GM12878 (cell line): ENCODE measurements at regions not wholly inside any gene's neighbourhood (a gene's known extent, or its start where the extent isn't known, plus 50 kb on each side); places are given as distances from the start of the nearest gene placed in this dataset.

Experiments
- ATAC-seq: fragments of 200-7000 bp; cut with Tn5 transposase; 3 replicates; pipeline ENCODE4 v1.9.1; 2020; ENCODE audit warnings: mild to moderate bottlenecking, moderate library complexity
- BruUV-seq: library from RNA; stranded (reverse); fragments of 400-500 nt; replicated peaks from 2 replicates; lab custom pipeline; 2021; lab: Mats Ljungman, UMichigan
- CTCF ChIA-PET: fragments of 300-600 bp; sonication (Branson Sonifier 250); formaldehyde crosslinking; extraction: SDS; loops from one replicate; lab custom pipeline; 2021; ENCODE audit warnings: inconsistent platforms; lab: Yijun Ruan, JAX
- POLR2A ChIA-PET: fragments of 350-600 bp; formaldehyde crosslinking; extraction: SDS; loops from one replicate; lab custom pipeline; 2021; ENCODE audit warnings: inconsistent platforms; lab: Charles Lee
- RAD21 ChIA-PET: fragments of 300-600 bp; sonication (Branson Sonifier 250); formaldehyde crosslinking; loops from one replicate; lab custom pipeline; 2023; ENCODE audit warnings: antibody characterized with exemption; ENCODE audit not compliant: unreplicated experiment; lab: Charles Lee
- SMC1A ChIA-PET: fragments of 300-600 bp; sonication (Branson Sonifier 250); formaldehyde crosslinking; loops from one replicate; lab custom pipeline; 2023; ENCODE audit not compliant: unreplicated experiment, uncharacterized antibody; lab: Charles Lee
- DNase-seq: peaks from one replicate; pipeline ENCODE4 v3.0.0-alpha.2; 2011; ENCODE audit warnings: low read depth, low spot score
- FAIRE-seq: peaks from 3 replicates; lab custom pipeline; 2011; peaks lifted over from hg19 to GRCh38; lab: Jason Lieb, UNC
- H2AFZ ChIP-seq: 2 replicates; pipeline ENCODE4 v1.6.0; 2011; ENCODE audit warnings: low read depth, low read length, control low read depth; ENCODE audit not compliant: control insufficient read depth
- H3K27ac ChIP-seq: 2 replicates; pipeline ENCODE4 v1.5.1; 2011; ENCODE audit warnings: control low read depth; ENCODE audit not compliant: control insufficient read depth, insufficient read depth
- H3K27me3 ChIP-seq, 2 experiments: replicated peaks in 1 of 2; 2 replicates each; pipeline versions ENCODE4 v1.6.0 to v1.6.1; 2011; ENCODE audit warnings: low read length in 1 of 2; ENCODE audit not compliant: control insufficient read depth in 2 of 2, insufficient read depth in 2 of 2
- H3K36me3 ChIP-seq, 2 experiments: 2 replicates each; pipeline ENCODE4 v1.5.1; 2011; ENCODE audit warnings: low read length in 1 of 2; ENCODE audit not compliant: control insufficient read depth in 2 of 2, insufficient read depth in 2 of 2
- H3K4me1 ChIP-seq: 2 replicates; pipeline ENCODE4 v1.6.1; 2011; ENCODE audit warnings: mild to moderate bottlenecking, low read length, moderate library complexity, mixed read lengths; ENCODE audit not compliant: control insufficient read depth, insufficient read depth
- H3K4me2 ChIP-seq: 2 replicates; pipeline ENCODE4 v1.6.0; 2011; ENCODE audit warnings: control low read depth; ENCODE audit not compliant: control insufficient read depth, insufficient read depth
- H3K4me3 ChIP-seq: fragments of 200-600 bp; sonication (generic); 2 replicates; pipeline ENCODE4 v1.5.1; 2016
- H3K79me2 ChIP-seq: 2 replicates; pipeline ENCODE4 v1.6.0; 2011; ENCODE audit warnings: low read length; ENCODE audit not compliant: control insufficient read depth, insufficient read depth
- H3K9ac ChIP-seq: 2 replicates; pipeline ENCODE4 v1.8.0; 2011; ENCODE audit warnings: low read length, control low read depth, mixed read lengths; ENCODE audit not compliant: control insufficient read depth, insufficient read depth
- H3K9me3 ChIP-seq: replicated peaks from 3 replicates; pipeline ENCODE4 v1.5.1; 2011; ENCODE audit warnings: mild to moderate bottlenecking, low read length; ENCODE audit not compliant: control insufficient read depth, insufficient read depth
- H4K20me1 ChIP-seq: 2 replicates; pipeline ENCODE4 v1.6.0; 2011; ENCODE audit not compliant: control insufficient read depth, insufficient read depth
- ASH2L ChIP-seq: fragments of 300-600, 200-600 bp; sonication (generic); IDR thresholded peaks from 2 replicates; pipeline ENCODE4 v1.6.1; 2017; ENCODE audit warnings: low read depth, mild to moderate bottlenecking, borderline replicate concordance
- BHLHE40 ChIP-seq, 2 experiments: fragments of 450-650 bp in 1 of 2; IDR thresholded peaks; 2 replicates each; pipeline ENCODE4 v1.6.1; 2011 to 2017; ENCODE audit warnings: low read depth in 2 of 2, borderline replicate concordance in 1 of 2, improper control_type of control experiment in 1 of 2, low read length in 1 of 2, mild to moderate bottlenecking in 1 of 2
- CBFB ChIP-seq: IDR thresholded peaks from 2 replicates; pipeline ENCODE4 v1.6.1; 2016; ENCODE audit warnings: antibody characterized with exemption, low read depth
- CHD1 ChIP-seq: IDR thresholded peaks from 2 replicates; pipeline ENCODE4 v1.6.1; 2012; ENCODE audit warnings: low read depth, low read length, improper control_type of control experiment
- EED ChIP-seq: sonication (generic); IDR thresholded peaks from 2 replicates; pipeline ENCODE4 v1.6.1; 2016; ENCODE audit warnings: antibody characterized with exemption, low read depth
- GATAD2B ChIP-seq: fragments of 450-650 bp; conservative IDR thresholded peaks from 2 replicates; pipeline ENCODE4 v1.6.1; 2017; ENCODE audit warnings: low read depth, mild to moderate bottlenecking, moderate library complexity
- JUND ChIP-seq: IDR thresholded peaks from 2 replicates; pipeline ENCODE4 v1.6.1; 2012; ENCODE audit warnings: low read depth, mild to moderate bottlenecking, low read length, improper control_type of control experiment, moderate library complexity
- MEF2A ChIP-seq: IDR thresholded peaks from 2 replicates; pipeline ENCODE4 v1.6.1; 2011; ENCODE audit warnings: low read depth, mild to moderate bottlenecking, low read length, moderate library complexity; ENCODE audit not compliant: insufficient read depth
- NFXL1 ChIP-seq: fragments of 450-650 bp; IDR thresholded peaks from 2 replicates; pipeline ENCODE4 v1.6.1; 2017; ENCODE audit warnings: antibody characterized with exemption, mild to moderate bottlenecking, borderline replicate concordance
- NRF1 ChIP-seq: conservative IDR thresholded peaks from 2 replicates; pipeline ENCODE4 v1.6.1; 2011; ENCODE audit warnings: mild to moderate bottlenecking, low read depth, low read length, improper control_type of control experiment
- RBBP5 ChIP-seq: fragments of 200-600 bp; sonication (generic); conservative IDR thresholded peaks from 2 replicates; pipeline ENCODE4 v1.6.1; 2016
- RCOR1 ChIP-seq: conservative IDR thresholded peaks from 2 replicates; pipeline ENCODE4 v1.6.1; 2012; ENCODE audit warnings: low read depth, low read length, improper control_type of control experiment
- SMAD1 ChIP-seq: fragments of 450-650 bp; IDR thresholded peaks from 2 replicates; pipeline ENCODE4 v1.6.1; 2018; ENCODE audit warnings: mild to moderate bottlenecking, low read depth; ENCODE audit not compliant: partially characterized antibody
- STAT3 ChIP-seq: IDR thresholded peaks from 2 replicates; pipeline ENCODE4 v1.6.1; 2011; ENCODE audit warnings: low read depth, low read length, improper control_type of control experiment
- SUPT20H ChIP-seq: IDR thresholded peaks from 2 replicates; pipeline ENCODE4 v1.6.1; 2011; ENCODE audit warnings: low read depth, mild to moderate bottlenecking, low read length, moderate library complexity, borderline replicate concordance; ENCODE audit not compliant: control insufficient read depth
- TAF1 ChIP-seq: IDR thresholded peaks from 2 replicates; pipeline ENCODE4 v1.6.1; 2011; ENCODE audit warnings: mild to moderate bottlenecking, low read depth, low read length, borderline replicate concordance
- ZNF622 ChIP-seq: fragments of 450-650 bp; IDR thresholded peaks from 2 replicates; pipeline ENCODE4 v1.6.1; 2017; ENCODE audit warnings: mild to moderate bottlenecking, inconsistent platforms
- WGBS: methylation state at CpG from one replicate; pipeline ENCODE4 v1.1.6; 2016; ENCODE audit warnings: low lambda C conversion rate; ENCODE audit not compliant: insufficient replicate concordance, insufficient coverage; ENCODE audit errors: missing lambda C conversion rate; 5-methylcytosine and 5-hydroxymethylcytosine counted together
- in situ Hi-C: fragments of 300-500 bp; cut with MboI; formaldehyde crosslinking; loops from 9 replicates; pipeline ENCODE4 v1.14.3; 2018; ENCODE audit warnings: mixed read lengths
- intact Hi-C: fragments of 100-400 bp; cut with micrococcal nuclease; formaldehyde crosslinking; loops from one replicate; pipeline ENCODE4 v1.14.2; 2022; ENCODE audit not compliant: unreplicated experiment
- TF ChIP-seq, protein P1 (sequence below): fragments of 450-650 bp; IDR thresholded peaks from 2 replicates; pipeline ENCODE4 v1.6.1; 2016; ENCODE audit warnings: mild to moderate bottlenecking, moderate library complexity, borderline replicate concordance
- TF ChIP-seq, protein P2 (sequence below): fragments of 450-650 bp; IDR thresholded peaks from 2 replicates; pipeline ENCODE4 v1.6.1; 2018; ENCODE audit warnings: mild to moderate bottlenecking, low read depth, moderate library complexity; ENCODE audit not compliant: partially characterized antibody

DNA sequence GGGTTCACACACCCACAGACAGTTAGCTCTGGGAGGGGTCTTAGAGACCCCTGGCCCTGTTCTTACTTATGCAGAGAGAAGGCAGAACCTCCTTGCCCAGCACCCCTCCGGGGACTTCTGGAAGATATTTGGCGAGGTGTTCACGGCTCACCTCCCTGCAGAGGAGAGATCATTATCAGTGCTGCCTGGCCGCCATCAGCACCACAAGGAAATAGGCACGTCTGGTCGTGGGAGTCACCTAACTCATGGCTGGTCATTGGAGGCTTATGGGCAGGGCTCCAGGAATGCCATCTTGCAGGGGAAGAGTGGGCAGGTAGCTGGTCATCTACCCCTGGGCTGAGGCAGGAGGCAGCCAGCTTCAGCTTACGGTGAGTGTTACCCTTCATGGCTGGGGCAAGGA is 189.4 kb downstream of the RPS24 start:
- Histone ChIP-seq H4K20me1 (no peaks in the 10 kb centered on the region), H3K4me2 (no peak overlapping the region), H3K79me2 (no peaks in the 10 kb centered on the region), H3K9me3 (no peaks in the 10 kb centered on the region; the same call in 2 of the 3 replicates), H3K36me3 (no peaks in the 10 kb centered on the region), H2AFZ (no peak overlapping the region), H3K27ac (no peak overlapping the region), H3K4me3 (no peak overlapping the region), H3K9ac (no peak overlapping the region), H3K4me1 (no peaks in the 10 kb centered on the region), H3K27me3 (peaks cover 0 to 1% of the 10 kb centered on the region in 2 experiments; a peak in 1 of 4 replicates)
- intact Hi-C loops: no loop called here
- ATAC-seq (no peak), FAIRE-seq (no peak), DNase-seq (no peak)
- SMC1A ChIA-PET: no interaction called here
- TF ChIP-seq STAT3 (no peak), RBBP5 (no peak), ASH2L (no peak), CBFB (no peak), EED (no peak), NFXL1 (no peak), GATAD2B (no peak), SUPT20H (no peak), BHLHE40 (IDR thresholded peaks at IDR 0.05; ENCODE audit: borderline replicate concordance in 1 of 2, low read depth in 2 of 2, low read length in 1 of 2) (no peak), NRF1 (no peak), RCOR1 (no peak), JUND (no peak), TAF1 (no peak), ZNF622 (no peak), MEF2A (no peak), CHD1 (no peak), SMAD1 (no peak)
- TF ChIP-seq, protein P1, sequence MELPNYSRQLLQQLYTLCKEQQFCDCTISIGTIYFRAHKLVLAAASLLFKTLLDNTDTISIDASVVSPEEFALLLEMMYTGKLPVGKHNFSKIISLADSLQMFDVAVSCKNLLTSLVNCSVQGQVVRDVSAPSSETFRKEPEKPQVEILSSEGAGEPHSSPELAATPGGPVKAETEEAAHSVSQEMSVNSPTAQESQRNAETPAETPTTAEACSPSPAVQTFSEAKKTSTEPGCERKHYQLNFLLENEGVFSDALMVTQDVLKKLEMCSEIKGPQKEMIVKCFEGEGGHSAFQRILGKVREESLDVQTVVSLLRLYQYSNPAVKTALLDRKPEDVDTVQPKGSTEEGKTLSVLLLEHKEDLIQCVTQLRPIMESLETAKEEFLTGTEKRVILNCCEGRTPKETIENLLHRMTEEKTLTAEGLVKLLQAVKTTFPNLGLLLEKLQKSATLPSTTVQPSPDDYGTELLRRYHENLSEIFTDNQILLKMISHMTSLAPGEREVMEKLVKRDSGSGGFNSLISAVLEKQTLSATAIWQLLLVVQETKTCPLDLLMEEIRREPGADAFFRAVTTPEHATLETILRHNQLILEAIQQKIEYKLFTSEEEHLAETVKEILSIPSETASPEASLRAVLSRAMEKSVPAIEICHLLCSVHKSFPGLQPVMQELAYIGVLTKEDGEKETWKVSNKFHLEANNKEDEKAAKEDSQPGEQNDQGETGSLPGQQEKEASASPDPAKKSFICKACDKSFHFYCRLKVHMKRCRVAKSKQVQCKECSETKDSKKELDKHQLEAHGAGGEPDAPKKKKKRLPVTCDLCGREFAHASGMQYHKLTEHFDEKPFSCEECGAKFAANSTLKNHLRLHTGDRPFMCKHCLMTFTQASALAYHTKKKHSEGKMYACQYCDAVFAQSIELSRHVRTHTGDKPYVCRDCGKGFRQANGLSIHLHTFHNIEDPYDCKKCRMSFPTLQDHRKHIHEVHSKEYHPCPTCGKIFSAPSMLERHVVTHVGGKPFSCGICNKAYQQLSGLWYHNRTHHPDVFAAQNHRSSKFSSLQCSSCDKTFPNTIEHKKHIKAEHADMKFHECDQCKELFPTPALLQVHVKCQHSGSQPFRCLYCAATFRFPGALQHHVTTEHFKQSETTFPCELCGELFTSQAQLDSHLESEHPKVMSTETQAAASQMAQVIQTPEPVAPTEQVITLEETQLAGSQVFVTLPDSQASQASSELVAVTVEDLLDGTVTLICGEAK: no peak
- TF ChIP-seq, protein P2, sequence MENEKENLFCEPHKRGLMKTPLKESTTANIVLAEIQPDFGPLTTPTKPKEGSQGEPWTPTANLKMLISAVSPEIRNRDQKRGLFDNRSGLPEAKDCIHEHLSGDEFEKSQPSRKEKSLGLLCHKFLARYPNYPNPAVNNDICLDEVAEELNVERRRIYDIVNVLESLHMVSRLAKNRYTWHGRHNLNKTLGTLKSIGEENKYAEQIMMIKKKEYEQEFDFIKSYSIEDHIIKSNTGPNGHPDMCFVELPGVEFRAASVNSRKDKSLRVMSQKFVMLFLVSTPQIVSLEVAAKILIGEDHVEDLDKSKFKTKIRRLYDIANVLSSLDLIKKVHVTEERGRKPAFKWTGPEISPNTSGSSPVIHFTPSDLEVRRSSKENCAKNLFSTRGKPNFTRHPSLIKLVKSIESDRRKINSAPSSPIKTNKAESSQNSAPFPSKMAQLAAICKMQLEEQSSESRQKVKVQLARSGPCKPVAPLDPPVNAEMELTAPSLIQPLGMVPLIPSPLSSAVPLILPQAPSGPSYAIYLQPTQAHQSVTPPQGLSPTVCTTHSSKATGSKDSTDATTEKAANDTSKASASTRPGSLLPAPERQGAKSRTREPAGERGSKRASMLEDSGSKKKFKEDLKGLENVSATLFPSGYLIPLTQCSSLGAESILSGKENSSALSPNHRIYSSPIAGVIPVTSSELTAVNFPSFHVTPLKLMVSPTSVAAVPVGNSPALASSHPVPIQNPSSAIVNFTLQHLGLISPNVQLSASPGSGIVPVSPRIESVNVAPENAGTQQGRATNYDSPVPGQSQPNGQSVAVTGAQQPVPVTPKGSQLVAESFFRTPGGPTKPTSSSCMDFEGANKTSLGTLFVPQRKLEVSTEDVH: no peak
- WGBS: 29% methylated on average over 7 of the region's 7 CpGs
- RAD21 ChIA-PET: no interaction called here
- BruUV-seq: no TSS peak
- POLR2A ChIA-PET: no interaction called here
- CTCF ChIA-PET: no interaction called here
- in situ Hi-C loops: no loop called here
